HUES48 (cell line): ENCODE measurements at regions not wholly inside any gene's neighbourhood (a gene's known extent, or its start where the extent isn't known, plus 50 kb on each side); places are given as distances from the start of the nearest gene placed in this dataset.

Experiments
- H3K27ac ChIP-seq: one replicate; pipeline ENCODE4 v1.7.0; 2013; ENCODE audit warnings: low read depth, low read length, inconsistent platforms
- H3K27me3 ChIP-seq: 2 replicates; pipeline ENCODE4 v1.6.1; 2013; ENCODE audit warnings: mild to moderate bottlenecking, low read length; ENCODE audit not compliant: control insufficient read depth, insufficient read depth
- H3K36me3 ChIP-seq: 2 replicates; pipeline ENCODE4 v1.6.1; 2013; ENCODE audit warnings: low read length; ENCODE audit not compliant: control insufficient read depth, insufficient read depth
- H3K4me1 ChIP-seq: 2 replicates; pipeline ENCODE4 v1.6.1; 2013; ENCODE audit warnings: mild to moderate bottlenecking, low read length; ENCODE audit not compliant: control insufficient read depth, insufficient read depth
- H3K4me3 ChIP-seq: 2 replicates; pipeline ENCODE4 v1.5.1; 2013; ENCODE audit warnings: mild to moderate bottlenecking, low read depth, low read length
- H3K9ac ChIP-seq: 2 replicates; pipeline ENCODE4 v1.6.1; 2013; ENCODE audit warnings: mild to moderate bottlenecking, low read depth, low read length, moderate library complexity
- H3K9me3 ChIP-seq: 2 replicates; pipeline ENCODE4 v1.6.1; 2013; ENCODE audit warnings: low read length; ENCODE audit not compliant: control insufficient read depth, insufficient read depth

DNA sequence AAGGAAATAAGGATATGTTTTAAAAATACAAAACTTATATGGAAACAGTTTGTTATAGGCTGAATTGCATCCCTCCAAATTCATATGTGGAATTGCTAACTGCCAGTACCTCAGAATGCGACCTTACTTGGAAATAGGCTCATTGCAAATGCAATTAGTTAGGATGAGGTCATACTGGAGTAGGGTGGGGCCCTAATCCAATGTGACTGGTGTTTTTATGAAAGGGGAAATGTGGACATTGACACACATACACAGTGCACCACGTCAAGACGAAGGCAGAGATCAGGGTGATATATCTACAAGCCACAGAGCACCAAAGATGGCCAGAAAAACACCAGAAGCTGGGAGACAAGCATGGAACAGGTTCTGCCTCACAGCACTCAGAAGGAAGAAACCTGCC lies 494.2 kb downstream of the TSN start:
- H3K27me3 ChIP-seq = no peaks in the 10 kb centered on the region
- no peak overlapping the region for H3K4me3 ChIP-seq

DNA sequence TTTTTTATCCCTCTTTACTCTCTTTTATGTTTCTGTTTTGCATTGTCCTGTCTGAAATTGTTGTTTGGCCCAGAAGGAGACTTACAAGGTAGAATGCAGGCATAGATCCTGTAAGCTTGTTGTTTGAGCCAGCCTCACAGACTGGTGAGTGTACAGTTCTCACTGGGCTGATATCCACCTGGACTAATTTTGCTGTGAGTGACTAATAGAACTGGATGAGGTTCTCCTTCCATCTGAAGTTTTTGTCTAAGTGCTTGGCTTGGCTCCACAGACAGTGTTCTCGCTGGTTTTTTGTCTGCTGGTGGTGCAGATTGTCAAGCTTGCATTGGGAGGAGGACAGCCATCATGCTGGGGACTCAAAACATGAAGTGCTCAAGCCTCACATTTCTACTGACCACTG lies 495.7 kb downstream of the TSN start:
- Histone ChIP-seq H3K27me3 (no peaks in the 10 kb centered on the region), H3K27ac (no peak overlapping the region), H3K36me3 (no peaks in the 10 kb centered on the region), H3K4me3 (no peak overlapping the region), H3K4me1 (no peaks in the 10 kb centered on the region), H3K9ac (no peak overlapping the region), H3K9me3 (no peaks in the 10 kb centered on the region)

More for the DNA sequence above, 494.2 kb downstream of the TSN start:
- Histone ChIP-seq H3K4me1 (no peaks in the 10 kb centered on the region), H3K36me3 (no peaks in the 10 kb centered on the region), H3K27ac (no peak overlapping the region), H3K9ac (no peak overlapping the region), H3K9me3 (no peaks in the 10 kb centered on the region)

DNA sequence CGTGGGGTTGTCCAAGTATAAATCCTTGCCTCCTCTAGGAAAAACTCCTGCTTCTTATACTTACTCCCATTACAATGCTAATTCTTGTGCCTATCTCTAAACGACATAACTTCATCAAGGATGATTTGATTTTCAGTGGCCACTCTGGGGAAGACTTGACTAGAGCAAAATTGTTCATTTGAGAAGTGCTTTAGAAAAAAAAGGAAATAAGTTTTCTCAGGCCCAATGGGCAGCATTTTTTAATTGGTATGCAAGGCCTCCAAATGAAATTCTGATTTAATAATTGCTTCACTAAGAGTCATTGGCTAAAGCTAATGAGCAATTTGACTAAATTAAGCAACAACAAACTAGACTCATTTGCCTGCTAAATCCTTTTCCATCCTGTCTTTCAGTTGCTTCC lies 496.1 kb downstream of the TSN start:
- no peak overlapping the region for H3K4me3 ChIP-seq

DNA sequence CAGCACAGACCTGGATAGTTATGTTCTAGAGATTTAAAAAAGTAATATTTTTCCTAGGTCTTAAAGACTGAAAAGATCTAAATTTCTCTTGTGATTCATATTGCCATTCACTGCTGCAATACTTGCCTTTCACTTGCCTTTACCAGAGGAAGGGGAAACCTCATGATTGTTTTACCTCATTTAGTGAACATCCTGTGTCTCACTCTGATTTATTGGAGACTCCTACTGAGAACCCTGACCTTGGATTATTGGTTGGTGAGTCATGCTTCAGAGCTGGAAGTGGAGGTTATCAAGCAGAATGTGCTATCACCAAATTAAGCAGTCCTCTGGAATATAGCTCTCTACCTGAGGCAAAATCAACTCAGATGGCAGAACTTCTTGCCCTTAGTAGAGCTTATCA lies 500.5 kb downstream of the TSN start:
- Histone ChIP-seq H3K9me3 (no peaks in the 10 kb centered on the region), H3K4me3 (no peak overlapping the region), H3K36me3 (no peaks in the 10 kb centered on the region), H3K9ac (no peak overlapping the region), H3K4me1 (no peaks in the 10 kb centered on the region), H3K27me3 (no peaks in the 10 kb centered on the region), H3K27ac (no peak overlapping the region)

More for the DNA sequence above, 496.1 kb downstream of the TSN start:
- Histone ChIP-seq H3K27ac (no peak overlapping the region), H3K9ac (no peak overlapping the region), H3K4me1 (no peaks in the 10 kb centered on the region), H3K27me3 (no peaks in the 10 kb centered on the region), H3K9me3 (no peaks in the 10 kb centered on the region), H3K36me3 (no peaks in the 10 kb centered on the region)

DNA sequence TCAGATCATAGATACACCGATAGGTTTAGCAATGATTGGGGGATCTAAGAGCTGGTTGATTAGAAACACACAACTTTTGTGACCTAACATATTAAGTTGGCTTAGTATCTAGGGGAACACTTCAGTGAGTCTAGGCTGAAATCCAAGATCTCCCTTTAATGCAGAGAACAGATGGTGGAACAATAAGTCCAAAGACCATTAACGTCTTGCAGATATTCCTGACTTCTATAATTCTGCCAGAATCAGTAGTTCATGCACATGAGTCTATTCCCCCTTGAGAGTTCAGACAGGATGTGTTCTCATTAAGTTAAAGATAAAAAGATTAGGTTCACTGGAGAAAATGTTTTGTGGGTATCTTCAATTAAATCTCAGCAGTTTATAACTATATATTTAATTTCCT lies 506.5 kb downstream of the TSN start:
- H3K4me3 ChIP-seq = no peak overlapping the region
- no peak overlapping the region for H3K27ac ChIP-seq
- no peaks in the 10 kb centered on the region for H3K36me3 ChIP-seq
- H3K9ac ChIP-seq = no peak overlapping the region
- H3K4me1 ChIP-seq = no peaks in the 10 kb centered on the region
- H3K9me3 ChIP-seq = no peaks in the 10 kb centered on the region
- H3K27me3 ChIP-seq = no peaks in the 10 kb centered on the region

DNA sequence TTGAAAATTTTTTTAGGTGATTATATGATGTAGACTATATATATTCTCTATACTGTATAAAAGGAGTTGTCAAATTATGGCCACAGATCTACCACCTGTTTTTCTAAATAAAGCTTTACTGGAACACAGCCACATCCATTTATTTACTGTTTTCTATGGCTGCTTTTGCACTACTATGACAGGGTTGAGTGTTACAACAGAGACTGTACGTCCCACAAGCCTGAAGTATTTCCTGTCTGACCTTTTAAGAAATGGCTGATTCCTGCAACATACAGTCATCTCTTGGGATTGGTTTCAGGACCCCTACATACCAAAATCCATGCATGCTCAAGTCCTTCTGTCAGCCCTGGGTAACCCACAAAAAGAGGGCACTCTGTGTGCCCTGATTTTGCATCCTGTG lies 508.3 kb downstream of the TSN start:
- no peaks in the 10 kb centered on the region for H3K4me1 ChIP-seq

DNA sequence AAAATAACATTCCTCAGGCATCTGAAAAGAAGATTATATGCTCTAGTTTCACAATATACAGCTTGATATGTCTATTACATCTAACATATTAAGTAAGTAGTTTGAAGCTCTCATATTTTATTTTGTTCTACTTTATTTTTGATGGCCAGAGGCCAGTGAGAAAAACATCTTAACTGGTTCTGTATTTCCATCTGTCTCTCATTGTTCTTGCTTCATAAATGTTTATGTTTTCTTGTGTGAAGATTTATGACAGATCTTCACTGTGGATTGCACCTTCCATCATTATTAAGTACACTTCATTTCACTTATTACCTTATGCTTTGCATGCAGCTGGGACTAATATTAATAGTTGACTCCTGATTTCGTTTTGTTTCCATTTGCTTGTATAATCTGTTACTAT lies 511.2 kb downstream of the TSN start:
- Histone ChIP-seq H3K27me3 (no peaks in the 10 kb centered on the region), H3K4me3 (no peak overlapping the region), H3K36me3 (no peaks in the 10 kb centered on the region)

More for the DNA sequence above, 508.3 kb downstream of the TSN start:
- no peaks in the 10 kb centered on the region for H3K27me3 ChIP-seq
- no peaks in the 10 kb centered on the region for H3K36me3 ChIP-seq
- no peaks in the 10 kb centered on the region for H3K9me3 ChIP-seq
- H3K4me3 ChIP-seq = no peak overlapping the region
- no peak overlapping the region for H3K9ac ChIP-seq
- no peak overlapping the region for H3K27ac ChIP-seq

DNA sequence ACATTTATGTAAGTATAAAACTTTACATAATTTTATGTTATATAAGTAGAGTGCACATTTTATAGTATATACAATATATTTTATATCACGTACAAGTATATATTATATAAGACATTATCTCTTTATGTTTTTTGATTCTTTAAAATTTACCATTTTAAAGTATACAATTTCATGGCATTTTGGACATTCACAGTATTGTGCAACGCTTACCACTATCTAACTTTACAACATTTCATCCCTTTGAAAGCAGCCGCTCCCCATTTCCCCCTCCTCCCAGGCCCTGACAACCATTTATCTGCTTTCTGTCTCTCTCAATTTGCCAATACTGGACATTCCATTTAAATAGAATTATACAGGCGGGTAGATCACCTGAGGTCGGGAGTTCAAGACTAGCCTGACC lies 512.5 kb downstream of the TSN start:
- no peak overlapping the region for H3K27ac ChIP-seq
- H3K27me3 ChIP-seq = no peaks in the 10 kb centered on the region
- H3K9ac ChIP-seq = no peak overlapping the region
- H3K36me3 ChIP-seq = no peaks in the 10 kb centered on the region
- H3K4me1 ChIP-seq = no peaks in the 10 kb centered on the region
- no peak overlapping the region for H3K4me3 ChIP-seq
- no peaks in the 10 kb centered on the region for H3K9me3 ChIP-seq

More for the DNA sequence above, 511.2 kb downstream of the TSN start:
- Histone ChIP-seq H3K4me1 (no peaks in the 10 kb centered on the region), H3K9ac (no peak overlapping the region), H3K9me3 (no peaks in the 10 kb centered on the region), H3K27ac (no peak overlapping the region)

DNA sequence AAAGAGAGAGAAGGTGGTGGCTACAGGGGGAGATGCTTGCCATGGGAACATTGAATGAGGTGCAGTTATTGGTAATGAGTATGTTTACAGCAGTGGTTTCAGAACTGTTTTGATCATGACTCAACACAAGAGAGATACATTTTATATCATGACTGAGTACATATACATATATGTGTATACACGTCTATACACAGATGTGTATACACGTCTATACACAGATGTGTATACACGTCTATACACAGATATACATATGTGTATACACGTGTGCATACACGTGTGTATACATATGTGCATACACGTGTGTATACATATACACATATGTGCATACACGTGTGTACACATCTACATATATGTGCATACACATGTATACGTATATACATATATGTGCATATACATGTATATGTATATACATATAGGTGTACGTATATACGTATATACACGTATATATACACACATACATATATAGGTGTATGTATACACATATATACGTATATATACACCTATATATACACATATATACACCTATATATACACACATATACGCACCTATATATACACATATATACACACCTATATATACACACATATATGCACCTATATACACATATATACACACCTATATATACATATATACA lies 518.5 kb downstream of the TSN start:
- no peaks in the 10 kb centered on the region for H3K36me3 ChIP-seq
- no peaks in the 10 kb centered on the region for H3K27me3 ChIP-seq
- H3K9me3 ChIP-seq = peaks cover 14% of the 10 kb centered on the region
- H3K27ac ChIP-seq = no peak overlapping the region
- H3K9ac ChIP-seq = no peak overlapping the region
- H3K4me3 ChIP-seq = no peak overlapping the region
- H3K4me1 ChIP-seq = no peaks in the 10 kb centered on the region

DNA sequence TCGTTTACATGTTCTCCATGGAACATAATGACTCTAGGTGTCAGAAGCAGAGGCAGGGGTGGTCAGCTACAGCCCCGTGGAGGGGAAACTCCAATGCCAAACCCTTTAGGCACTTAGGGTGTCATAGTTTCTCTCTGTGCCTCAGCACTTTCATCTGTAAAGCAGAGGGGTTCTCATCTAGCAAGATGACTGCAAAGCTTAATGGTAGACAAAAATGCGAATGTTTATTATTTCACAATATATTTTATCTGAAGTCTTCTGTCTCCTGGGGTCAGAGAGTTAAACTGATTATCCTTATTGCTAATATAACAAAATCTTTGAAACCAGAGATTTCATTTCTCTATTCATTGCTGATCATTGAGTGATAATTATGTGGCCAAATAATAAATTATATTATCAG lies 522.5 kb downstream of the TSN start:
- Histone ChIP-seq H3K9me3 (peaks cover 14% of the 10 kb centered on the region), H3K27me3 (no peaks in the 10 kb centered on the region), H3K4me1 (no peaks in the 10 kb centered on the region), H3K9ac (no peak overlapping the region), H3K36me3 (no peaks in the 10 kb centered on the region), H3K27ac (no peak overlapping the region), H3K4me3 (no peak overlapping the region)

DNA sequence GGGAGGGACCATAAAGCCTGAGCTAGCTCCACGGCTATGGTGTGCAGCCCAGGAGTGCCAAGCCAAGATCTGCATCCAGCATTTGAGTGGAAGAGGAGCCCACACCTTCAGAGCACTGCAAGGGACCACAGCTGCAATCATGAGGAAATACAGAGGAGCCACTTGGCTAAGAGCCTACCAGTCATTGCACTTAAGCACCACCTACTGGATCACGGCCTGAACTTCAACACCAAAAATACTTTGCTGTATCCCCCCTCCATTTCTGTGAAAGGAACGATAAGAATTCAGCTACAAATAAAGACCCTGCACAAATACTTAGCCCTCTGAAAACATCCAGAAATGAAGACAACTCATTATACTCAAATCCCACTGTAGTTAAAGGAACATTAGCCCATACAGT lies 545.3 kb downstream of the TSN start:
- H3K4me3 ChIP-seq = no peak overlapping the region
- H3K4me1 ChIP-seq = no peaks in the 10 kb centered on the region
- peaks cover 25% of the 10 kb centered on the region for H3K9me3 ChIP-seq
- no peak overlapping the region for H3K27ac ChIP-seq
- H3K36me3 ChIP-seq = no peaks in the 10 kb centered on the region
- H3K27me3 ChIP-seq = no peaks in the 10 kb centered on the region
- no peak overlapping the region for H3K9ac ChIP-seq

DNA sequence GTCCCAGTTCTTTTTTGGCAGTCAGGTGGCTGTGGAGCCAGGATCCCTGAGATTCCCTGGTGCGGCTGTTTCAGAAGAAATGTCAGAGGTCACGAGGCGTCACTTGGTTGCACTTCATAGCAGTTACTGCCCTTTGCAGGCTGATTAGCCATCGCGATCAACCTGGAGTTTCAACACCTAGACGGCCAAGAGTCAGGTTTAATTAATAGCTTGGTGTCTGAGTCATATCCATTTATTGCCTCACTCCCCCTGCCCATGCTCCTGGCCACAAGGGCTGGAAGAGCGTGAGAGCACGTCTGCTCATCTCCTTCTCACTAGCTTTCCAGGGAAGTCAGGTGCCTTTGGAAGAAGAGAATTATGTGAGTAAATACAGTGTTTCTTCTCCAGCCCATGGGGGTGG lies 552.3 kb downstream of the TSN start:
- no peaks in the 10 kb centered on the region for H3K4me1 ChIP-seq
- H3K9ac ChIP-seq = no peak overlapping the region
- no peaks in the 10 kb centered on the region for H3K36me3 ChIP-seq
- peaks cover 8% of the 10 kb centered on the region for H3K9me3 ChIP-seq
- H3K27ac ChIP-seq = no peak overlapping the region
- H3K27me3 ChIP-seq = no peaks in the 10 kb centered on the region
- no peak overlapping the region for H3K4me3 ChIP-seq
